H1 (cell line): ENCODE measurements at regions not wholly inside any gene's neighbourhood (a gene's known extent, or its start where the extent isn't known, plus 50 kb on each side); places are given as distances from the start of the nearest gene placed in this dataset.

Source experiments
- CEBPB ChIP-seq: IDR thresholded peaks from 2 replicates; pipeline ENCODE4 v1.6.1; 2012; ENCODE audit warnings: low read depth, low read length
- CREB1 ChIP-seq: IDR thresholded peaks from 2 replicates; pipeline ENCODE4 v1.6.1; 2012; ENCODE audit warnings: inconsistent platforms
- PHF8 ChIP-seq: fragments of 200-600 bp; sonication (generic); conservative IDR thresholded peaks from 2 replicates; pipeline ENCODE4 v1.7.1; 2012; ENCODE audit warnings: low read depth, mild to moderate bottlenecking, inconsistent platforms, low read length, moderate library complexity
- POLR2A ChIP-seq, 2 experiments: IDR thresholded peaks; 1 replicate in 1 of 2; 2 replicates in 1 of 2; pipeline ENCODE4 v1.6.1; 2011; ENCODE audit warnings: low read depth in 2 of 2, low read length in 2 of 2, mild to moderate bottlenecking in 2 of 2; ENCODE audit errors: control extremely low read depth in 1 of 2
- SIN3A ChIP-seq, 2 experiments: IDR thresholded peaks in 1 of 2; conservative IDR thresholded peaks in 1 of 2; 2 replicates each; pipeline ENCODE4 v1.6.1; 2011 to 2012; ENCODE audit warnings: low read length in 2 of 2, improper control_type of control experiment in 1 of 2, low read depth in 1 of 2, mild to moderate bottlenecking in 1 of 2
- SP1 ChIP-seq: IDR thresholded peaks from 2 replicates; pipeline ENCODE4 v1.6.1; 2011; ENCODE audit warnings: low read depth, low read length
- SUZ12 ChIP-seq: fragments of 200-600 bp; sonication (generic); IDR thresholded peaks from 2 replicates; pipeline ENCODE4 v1.6.1; 2012; ENCODE audit warnings: mild to moderate bottlenecking, inconsistent platforms, low read length, moderate library complexity, mixed read lengths
- ZNF274 ChIP-seq: IDR thresholded peaks from 2 replicates; pipeline ENCODE4 v1.7.0; 2012; ENCODE audit warnings: low read length, borderline replicate concordance; ENCODE audit errors: extremely low read depth
- TF ChIP-seq, protein P1 (sequence below): IDR thresholded peaks from 2 replicates; pipeline ENCODE4 v1.6.1; 2012; ENCODE audit warnings: inconsistent platforms
- TF ChIP-seq, protein P2 (sequence below), 3 experiments: IDR thresholded peaks; 1 replicate in 2 of 3; 2 replicates in 1 of 3; pipeline versions ENCODE4 v1.5.1 to v1.6.1; 2011; ENCODE audit warnings: low read length in 3 of 3, mild to moderate bottlenecking in 3 of 3, inconsistent platforms in 2 of 3, low read depth in 1 of 3, moderate library complexity in 1 of 3; ENCODE audit not compliant: insufficient read depth in 1 of 3; ENCODE audit errors: control extremely low read depth in 1 of 3

DNA sequence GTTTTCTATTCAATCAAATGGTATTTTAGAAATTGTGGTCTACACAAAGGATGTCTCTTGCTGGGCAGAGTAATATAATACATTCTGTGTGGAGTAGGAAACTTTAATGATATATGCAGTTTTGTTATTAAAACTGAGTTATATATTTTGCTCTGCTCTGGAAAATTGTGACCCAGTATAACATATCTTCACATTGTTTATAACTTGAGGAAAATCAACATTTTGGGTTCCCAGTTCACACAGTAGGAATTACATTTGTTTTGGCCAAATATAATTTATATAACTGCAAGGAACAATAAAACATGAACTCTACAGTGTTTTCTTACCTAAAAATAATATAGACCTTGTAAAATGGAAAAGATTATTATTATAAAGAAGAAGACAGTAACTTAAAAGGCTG is 372.4 kb downstream of the OSR1 start:
- TF ChIP-seq, protein P1, sequence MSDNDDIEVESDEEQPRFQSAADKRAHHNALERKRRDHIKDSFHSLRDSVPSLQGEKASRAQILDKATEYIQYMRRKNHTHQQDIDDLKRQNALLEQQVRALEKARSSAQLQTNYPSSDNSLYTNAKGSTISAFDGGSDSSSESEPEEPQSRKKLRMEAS = no peak
- TF ChIP-seq CREB1 (no peak), CEBPB (no peak), SIN3A (conservative IDR thresholded peaks at IDR 0.05 in 1 of 2, IDR thresholded peaks at IDR 0.05 in 1 of 2; ENCODE audit: low read depth in 1 of 2, low read length in 2 of 2) (no peak), SUZ12 (no peak), POLR2A (IDR thresholded peaks at IDR 0.05; ENCODE audit: control extremely low read depth in 1 of 2, low read depth in 2 of 2, low read length in 2 of 2) (no peak), ZNF274 (no peak), SP1 (no peak), PHF8 (no peak)
- TF ChIP-seq, protein P2, sequence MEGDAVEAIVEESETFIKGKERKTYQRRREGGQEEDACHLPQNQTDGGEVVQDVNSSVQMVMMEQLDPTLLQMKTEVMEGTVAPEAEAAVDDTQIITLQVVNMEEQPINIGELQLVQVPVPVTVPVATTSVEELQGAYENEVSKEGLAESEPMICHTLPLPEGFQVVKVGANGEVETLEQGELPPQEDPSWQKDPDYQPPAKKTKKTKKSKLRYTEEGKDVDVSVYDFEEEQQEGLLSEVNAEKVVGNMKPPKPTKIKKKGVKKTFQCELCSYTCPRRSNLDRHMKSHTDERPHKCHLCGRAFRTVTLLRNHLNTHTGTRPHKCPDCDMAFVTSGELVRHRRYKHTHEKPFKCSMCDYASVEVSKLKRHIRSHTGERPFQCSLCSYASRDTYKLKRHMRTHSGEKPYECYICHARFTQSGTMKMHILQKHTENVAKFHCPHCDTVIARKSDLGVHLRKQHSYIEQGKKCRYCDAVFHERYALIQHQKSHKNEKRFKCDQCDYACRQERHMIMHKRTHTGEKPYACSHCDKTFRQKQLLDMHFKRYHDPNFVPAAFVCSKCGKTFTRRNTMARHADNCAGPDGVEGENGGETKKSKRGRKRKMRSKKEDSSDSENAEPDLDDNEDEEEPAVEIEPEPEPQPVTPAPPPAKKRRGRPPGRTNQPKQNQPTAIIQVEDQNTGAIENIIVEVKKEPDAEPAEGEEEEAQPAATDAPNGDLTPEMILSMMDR (IDR thresholded peaks at IDR 0.05; ENCODE audit: control extremely low read depth in 1 of 3, insufficient read depth in 1 of 3, low read depth in 1 of 3, low read length in 3 of 3) = no peak
